Heart left ventricle (tissue), 13 donors: ENCODE measurements at regions not wholly inside any gene's neighbourhood (a gene's known extent, or its start where the extent isn't known, plus 50 kb on each side); places are given as distances from the start of the nearest gene placed in this dataset.

Experiments used
- POLR2A ChIP-seq, 2 donors: fragments of 450-650 bp; IDR thresholded peaks; one replicate each; pipeline ENCODE4 v1.6.1; 2017; ENCODE audit warnings: antibody characterized with exemption in 2 of 2, mild to moderate bottlenecking in 2 of 2, moderate library complexity in 2 of 2
- TF ChIP-seq, protein P1 (sequence below), 12 donors: fragments of 200-600 bp; sonication (generic) in 4 of 12; IDR thresholded peaks; one replicate each; pipeline versions ENCODE4 v1.5.0 to v1.8.0; 2018 to 2022; ENCODE audit warnings: antibody characterized with exemption in 12 of 12, mild to moderate bottlenecking in 5 of 12
- donor health status: ischemic (EF 13 %, LVEDD 7.1; RV severe dilation, severe dysfunction).
- donor health status: DM: no; HTN: yes; CAD: no.
- donor health status: DM: no; HTN: no; CAD: no.
- donor health status: ischemic (EF 25% LVEDD 6.9; RV normal size, moderate dysfunction).
- donor health status: ischemic (EF 25% LVEDD 5.7; RV mildly dilated, moderate dysfunction).
- donor health status: ischemic (EF 35%, LVEDD 5.7; RV mildly dilated, moderate dysfunction).
- donor health status: nonischemic (EF 11% LVEDD 7.7; RV severe dilation, severe dysfunction).
- donor health status: DM: yes; HTN: yes; CAD: no.
- donor health status: PGD.
- donor health status: ischemic (EF 29% LVEDD 5.4; RV normal size, mild dysfunction).
- donor health status: nonischemic (EF 23%, LVEDD 6.1; RV moderate dilation, normal function).

DNA sequence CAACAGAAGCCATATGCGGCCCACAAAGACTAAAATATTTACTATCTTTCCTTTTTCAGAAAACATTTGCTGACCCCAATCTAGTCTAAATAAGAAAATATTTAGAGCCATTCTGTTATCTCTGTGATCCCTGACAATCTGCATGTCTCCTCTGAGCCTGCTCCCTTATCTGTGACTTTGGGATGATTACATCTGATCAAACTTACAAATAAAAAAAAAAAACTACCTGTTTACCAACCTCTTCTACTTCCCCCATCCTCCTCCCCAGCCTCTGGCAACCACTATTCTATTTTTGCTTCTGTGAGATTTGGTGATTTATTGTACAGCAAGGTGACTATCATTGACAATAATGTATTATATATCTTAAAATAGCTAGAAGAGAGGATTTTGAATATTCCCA lies 176.3 kb upstream of the CD180 start:
- TF ChIP-seq, protein P1, sequence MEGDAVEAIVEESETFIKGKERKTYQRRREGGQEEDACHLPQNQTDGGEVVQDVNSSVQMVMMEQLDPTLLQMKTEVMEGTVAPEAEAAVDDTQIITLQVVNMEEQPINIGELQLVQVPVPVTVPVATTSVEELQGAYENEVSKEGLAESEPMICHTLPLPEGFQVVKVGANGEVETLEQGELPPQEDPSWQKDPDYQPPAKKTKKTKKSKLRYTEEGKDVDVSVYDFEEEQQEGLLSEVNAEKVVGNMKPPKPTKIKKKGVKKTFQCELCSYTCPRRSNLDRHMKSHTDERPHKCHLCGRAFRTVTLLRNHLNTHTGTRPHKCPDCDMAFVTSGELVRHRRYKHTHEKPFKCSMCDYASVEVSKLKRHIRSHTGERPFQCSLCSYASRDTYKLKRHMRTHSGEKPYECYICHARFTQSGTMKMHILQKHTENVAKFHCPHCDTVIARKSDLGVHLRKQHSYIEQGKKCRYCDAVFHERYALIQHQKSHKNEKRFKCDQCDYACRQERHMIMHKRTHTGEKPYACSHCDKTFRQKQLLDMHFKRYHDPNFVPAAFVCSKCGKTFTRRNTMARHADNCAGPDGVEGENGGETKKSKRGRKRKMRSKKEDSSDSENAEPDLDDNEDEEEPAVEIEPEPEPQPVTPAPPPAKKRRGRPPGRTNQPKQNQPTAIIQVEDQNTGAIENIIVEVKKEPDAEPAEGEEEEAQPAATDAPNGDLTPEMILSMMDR (IDR thresholded peaks at IDR 0.05): no peak
- no peak for TF ChIP-seq POLR2A (IDR thresholded peaks at IDR 0.05)
